ENCODE measurements at regions not wholly inside any gene's neighbourhood (a gene's known extent, or its start where the extent isn't known, plus 50 kb on each side); places are given as distances from the start of the nearest gene placed in this dataset.
"Not testable (repeated sequence)": the region's sequence is repeated elsewhere in the genome, so short reads cannot be mapped to it uniquely, and the experiment has no call there.

GRCh38 chr7:73186589-73187309, 100.9 kb upstream of the SPDYE9 start:
- DNase-seq (ENCODE audit: low read depth); H3K4me3 ChIP-seq (ENCODE audit: low read length): not testable (repeated sequence)

GRCh38 chr7:73176813-73177212, 91.0 kb upstream of the SPDYE9 start:
- DNase-seq (ENCODE audit: low read depth); H3K4me3 ChIP-seq (ENCODE audit: low read length): not testable (repeated sequence)

- not testable (repeated sequence) for H3K4me3 ChIP-seq (ENCODE audit: low read length); DNase-seq (ENCODE audit: low read depth)
These were observed 89.5 kb upstream of the SPDYE9 start for GRCh38 chr7:73175322-73175721.

GRCh38 chr7:73170902-73171301, 85.1 kb upstream of the SPDYE9 start:
- DNase-seq (ENCODE audit: low read depth), result not testable (repeated sequence)

GRCh38 chr7:73170415-73170814, 84.6 kb upstream of the SPDYE9 start:
- H3K4me3 ChIP-seq (ENCODE audit: low read length); DNase-seq (ENCODE audit: low read depth): not testable (repeated sequence)

More at GRCh38 chr7:73170902-73171301, 85.1 kb upstream of the SPDYE9 start:
- not testable (repeated sequence) for H3K4me3 ChIP-seq (ENCODE audit: low read length)

GRCh38 chr7:73166152-73166551, 80.3 kb upstream of the SPDYE9 start:
- DNase-seq (ENCODE audit: low read depth); H3K4me3 ChIP-seq (ENCODE audit: low read length): not testable (repeated sequence)

GRCh38 chr7:73162680-73163079, 76.8 kb upstream of the SPDYE9 start:
- DNase-seq (ENCODE audit: low read depth); H3K4me3 ChIP-seq (ENCODE audit: low read length): not testable (repeated sequence)

- not testable (repeated sequence) for DNase-seq (ENCODE audit: low read depth); H3K4me3 ChIP-seq (ENCODE audit: low read length)
These were observed 75.9 kb upstream of the SPDYE9 start for GRCh38 chr7:73161727-73162126.

- DNase-seq (ENCODE audit: low read depth); H3K4me3 ChIP-seq (ENCODE audit: low read length): not testable (repeated sequence)
These were observed 71.4 kb upstream of the SPDYE9 start for GRCh38 chr7:73157169-73157661.

- DNase-seq (ENCODE audit: low read depth); H3K4me3 ChIP-seq (ENCODE audit: low read length): not testable (repeated sequence)
These were observed 70.8 kb upstream of the SPDYE9 start for GRCh38 chr7:73156510-73157168.

GRCh38 chr7:73154586-73155038, 68.8 kb upstream of the SPDYE9 start:
- H3K4me3 ChIP-seq (ENCODE audit: low read length), result peak overlapping the region; percentile 14
- peak; percentile 64 for DNase-seq (ENCODE audit: low read depth)

GRCh38 chr7:73153921-73154585, 68.2 kb upstream of the SPDYE9 start:
- not testable (repeated sequence) for H3K4me3 ChIP-seq (ENCODE audit: low read length); DNase-seq (ENCODE audit: low read depth)

GRCh38 chr7:73148570-73148969, 62.7 kb upstream of the SPDYE9 start:
- H3K4me3 ChIP-seq (ENCODE audit: low read length); DNase-seq (ENCODE audit: low read depth): not testable (repeated sequence)

GRCh38 chr7:73147681-73148080, 61.8 kb upstream of the SPDYE9 start:
- not testable (repeated sequence) for DNase-seq (ENCODE audit: low read depth); H3K4me3 ChIP-seq (ENCODE audit: low read length)

GRCh38 chr7:73143993-73144392, 58.2 kb upstream of the SPDYE9 start:
- DNase-seq (ENCODE audit: low read depth); H3K4me3 ChIP-seq (ENCODE audit: low read length): not testable (repeated sequence)

GRCh38 chr7:73137922-73138321, 52.1 kb upstream of the SPDYE9 start:
- H3K4me3 ChIP-seq (ENCODE audit: low read length); DNase-seq (ENCODE audit: low read depth): not testable (repeated sequence)
